H9 (cell line): ENCODE measurements at regions not wholly inside any gene's neighbourhood (a gene's known extent, or its start where the extent isn't known, plus 50 kb on each side); places are given as distances from the start of the nearest gene placed in this dataset.

Experiments used
- DNase-seq: peaks from one replicate; pipeline ENCODE4 v3.0.0-alpha.2; 2017
- H2AFZ ChIP-seq: one replicate; pipeline ENCODE4 v1.6.1; 2013; ENCODE audit warnings: mild to moderate bottlenecking, low read length, control low read depth, moderate library complexity
- H2AK5ac ChIP-seq: 2 replicates; pipeline ENCODE4 v1.6.1; 2013; ENCODE audit warnings: low read length, control low read depth, mixed read lengths; ENCODE audit not compliant: insufficient read length
- H2BK120ac ChIP-seq: one replicate; pipeline ENCODE4 v1.6.1; 2013; ENCODE audit warnings: low read depth, mild to moderate bottlenecking, low read length, control low read depth, inconsistent platforms; ENCODE audit not compliant: poor library complexity, severe bottlenecking
- H2BK12ac ChIP-seq: 2 replicates; pipeline ENCODE4 v1.6.1; 2013; ENCODE audit warnings: low read length, control low read depth, mixed read lengths, low read depth; ENCODE audit not compliant: insufficient read length
- H2BK15ac ChIP-seq: 2 replicates; pipeline ENCODE4 v1.6.1; 2013; ENCODE audit warnings: low read depth, low read length, control low read depth
- H2BK20ac ChIP-seq: one replicate; pipeline ENCODE4 v1.6.1; 2013; ENCODE audit warnings: low read depth, mild to moderate bottlenecking, low read length, control low read depth, inconsistent platforms; ENCODE audit not compliant: poor library complexity, severe bottlenecking
- H2BK5ac ChIP-seq: 2 replicates; pipeline ENCODE4 v1.6.1; 2013; ENCODE audit warnings: low read length, control low read depth, mixed read lengths; ENCODE audit not compliant: insufficient read length
- H3K14ac ChIP-seq: 2 replicates; pipeline ENCODE4 v1.6.1; 2013; ENCODE audit warnings: low read length, control low read depth; ENCODE audit not compliant: insufficient read depth
- H3K18ac ChIP-seq: 2 replicates; pipeline ENCODE4 v1.6.1; 2013; ENCODE audit warnings: low read depth, mild to moderate bottlenecking, mixed read lengths, low read length, control low read depth; ENCODE audit not compliant: insufficient read length
- H3K23ac ChIP-seq: 2 replicates; pipeline ENCODE4 v1.6.1; 2013; ENCODE audit warnings: low read length, control low read depth, mixed read lengths, low read depth; ENCODE audit not compliant: insufficient read length
- H3K23me2 ChIP-seq: 2 replicates; pipeline ENCODE4 v1.6.1; 2013; ENCODE audit warnings: low read depth, mild to moderate bottlenecking, mixed read lengths, low read length, control low read depth; ENCODE audit not compliant: insufficient read length, poor library complexity, severe bottlenecking
- H3K27ac ChIP-seq: 2 replicates; pipeline ENCODE4 v1.5.1; 2013; ENCODE audit warnings: low read length, control low read depth, mixed read lengths, low read depth; ENCODE audit not compliant: insufficient read length
- H3K27me3 ChIP-seq: 2 replicates; pipeline ENCODE4 v1.6.1; 2013; ENCODE audit warnings: low read length, control low read depth, inconsistent platforms; ENCODE audit not compliant: insufficient read depth
- H3K4ac ChIP-seq: 2 replicates; pipeline ENCODE4 v1.6.1; 2013; ENCODE audit warnings: low read depth, mild to moderate bottlenecking, control low read depth, inconsistent platforms, low read length, moderate library complexity
- H3K4me1 ChIP-seq: 2 replicates; pipeline ENCODE4 v1.6.1; 2013; ENCODE audit warnings: low read length, control low read depth, inconsistent platforms; ENCODE audit not compliant: insufficient read depth
- H3K4me2 ChIP-seq: 2 replicates; pipeline ENCODE4 v1.6.1; 2013; ENCODE audit warnings: low read length, control low read depth, mixed read lengths; ENCODE audit not compliant: insufficient read length, insufficient read depth
- H3K56ac ChIP-seq: 2 replicates; pipeline ENCODE4 v1.6.1; 2013; ENCODE audit warnings: low read depth, mild to moderate bottlenecking, mixed read lengths, low read length, control low read depth; ENCODE audit not compliant: insufficient read length
- H3K79me1 ChIP-seq: 2 replicates; pipeline ENCODE4 v1.6.1; 2013; ENCODE audit warnings: low read depth, mild to moderate bottlenecking, moderate library complexity, low read length, control low read depth, inconsistent platforms; ENCODE audit not compliant: insufficient read depth, poor library complexity, severe bottlenecking
- H3K79me2 ChIP-seq: 2 replicates; pipeline ENCODE4 v1.6.1; 2013; ENCODE audit warnings: low read length, control low read depth, inconsistent platforms; ENCODE audit not compliant: insufficient read depth
- H3K9ac ChIP-seq: 2 replicates; pipeline ENCODE4 v1.6.1; 2013; ENCODE audit warnings: low read length, control low read depth, mixed read lengths; ENCODE audit not compliant: insufficient read length; ENCODE audit errors: extremely low read depth
- H3K9me3 ChIP-seq: one replicate; pipeline ENCODE4 v1.6.1; 2013; ENCODE audit warnings: low read depth, low read length, inconsistent platforms; ENCODE audit not compliant: control insufficient read depth
- H3T11ph ChIP-seq: one replicate; pipeline ENCODE4 v1.6.1; 2013; ENCODE audit warnings: mild to moderate bottlenecking, low read length, control low read depth, inconsistent platforms
- H4K20me1 ChIP-seq: one replicate; pipeline ENCODE4 v1.6.1; 2013; ENCODE audit not compliant: control insufficient read depth, insufficient read length, insufficient read depth
- H4K5ac ChIP-seq: 2 replicates; pipeline ENCODE4 v1.6.1; 2013; ENCODE audit warnings: low read depth, mild to moderate bottlenecking, mixed read lengths, low read length, control low read depth; ENCODE audit not compliant: insufficient read length
- H4K8ac ChIP-seq: replicated peaks from 2 replicates; pipeline ENCODE4 v1.6.1; 2013; ENCODE audit warnings: low read length, control low read depth, mixed read lengths, low read depth; ENCODE audit not compliant: insufficient read length
- H4K91ac ChIP-seq: 2 replicates; pipeline ENCODE4 v1.6.1; 2013; ENCODE audit warnings: low read depth, mild to moderate bottlenecking, moderate library complexity, mixed read lengths, low read length, control low read depth; ENCODE audit not compliant: insufficient read length
- H3K27ac Mint-ChIP-seq, 3 experiments: 2 replicates in 2 of 3; 3 replicates in 1 of 3; pipeline ENCODE4 v1.8.0; 2020 to 2021; ENCODE audit warnings: mixed read lengths in 3 of 3, mild to moderate bottlenecking in 1 of 3, moderate library complexity in 1 of 3
- H3K27me3 Mint-ChIP-seq: 2 replicates; pipeline ENCODE4 v1.8.0; 2021; ENCODE audit warnings: low read depth, mild to moderate bottlenecking, moderate library complexity, mixed read lengths
- H3K36me3 Mint-ChIP-seq, 3 experiments: 2 replicates in 2 of 3; 3 replicates in 1 of 3; pipeline ENCODE4 v1.8.0; 2020 to 2021; ENCODE audit warnings: low read depth in 3 of 3, mixed read lengths in 3 of 3; ENCODE audit not compliant: insufficient read depth in 1 of 3
- H3K4me1 Mint-ChIP-seq, 2 experiments: 2 replicates each; pipeline ENCODE4 v1.8.0; 2020; ENCODE audit warnings: mixed read lengths in 2 of 2
- H3K4me3 Mint-ChIP-seq, 2 experiments: 2 replicates in 1 of 2; 3 replicates in 1 of 2; pipeline ENCODE4 v1.8.0; 2020 to 2021; ENCODE audit warnings: mild to moderate bottlenecking in 2 of 2, mixed read lengths in 2 of 2, moderate library complexity in 1 of 2
- H3K9me3 Mint-ChIP-seq, 2 experiments: 2 replicates in 1 of 2; 3 replicates in 1 of 2; pipeline ENCODE4 v1.8.0; 2020; ENCODE audit warnings: mild to moderate bottlenecking in 2 of 2, mixed read lengths in 2 of 2, moderate library complexity in 1 of 2
- CTCF ChIP-seq: fragments of 200-600 bp; sonication (generic); conservative IDR thresholded peaks from 3 replicates; pipeline ENCODE4 v1.8.0; 2021; ENCODE audit warnings: antibody characterized with exemption, mild to moderate bottlenecking
- WGBS: extraction: QIAGEN DNeasy Blood & Tissue Kit; methylation state at CpG from one replicate; pipeline ENCODE4 v1.1.7; 2013; ENCODE audit warnings: missing lambda C conversion rate, low lambda C conversion rate, mixed read lengths; ENCODE audit not compliant: insufficient read length; ENCODE audit errors: extremely low coverage; 5-methylcytosine and 5-hydroxymethylcytosine counted together

GRCh38 chr1:58839147-58839795 lies 55.4 kb upstream of the JUN start:
- no peak overlapping the region for H3K4ac ChIP-seq
- H3K79me1 ChIP-seq: no peaks in the 10 kb centered on the region
- no peaks in the 10 kb centered on the region for H3K9me3 Mint-ChIP-seq
- H3T11ph ChIP-seq: no peak overlapping the region
- no peaks in the 10 kb centered on the region for H3K9me3 ChIP-seq
- no peak overlapping the region for H2AFZ ChIP-seq
- H2BK12ac ChIP-seq: no peak overlapping the region
- no peak overlapping the region for H3K18ac ChIP-seq
- no peak overlapping the region for H3K56ac ChIP-seq
- no peak for TF ChIP-seq CTCF
- H4K5ac ChIP-seq: no peak overlapping the region
- no peaks in the 10 kb centered on the region; a peak in 1 of 4 replicates for H3K4me1 Mint-ChIP-seq
- no peaks in the 10 kb centered on the region for H3K36me3 Mint-ChIP-seq
- no peak overlapping the region for H3K9ac ChIP-seq
- no peak overlapping the region for H4K8ac ChIP-seq
- H3K27me3 Mint-ChIP-seq: no peaks in the 10 kb centered on the region; the same call in 1 of the 2 replicates
- H3K14ac ChIP-seq: no peak overlapping the region
- no peak for DNase-seq
- no peak overlapping the region for H3K23ac ChIP-seq
- H4K91ac ChIP-seq: no peak overlapping the region
- no peaks in the 10 kb centered on the region for H4K20me1 ChIP-seq
- H3K4me3 Mint-ChIP-seq: no peak overlapping the region
- WGBS: no CpG with 5 or more reads among the region's 5 CpGs
- H2BK5ac ChIP-seq: no peak overlapping the region
- H2BK120ac ChIP-seq: no peak overlapping the region
- no peak overlapping the region for H3K4me2 ChIP-seq
- no peak overlapping the region for H2BK20ac ChIP-seq
- H3K27me3 ChIP-seq: no peaks in the 10 kb centered on the region
- no peaks in the 10 kb centered on the region for H3K23me2 ChIP-seq
- no peak overlapping the region for H3K27ac Mint-ChIP-seq
- no peak overlapping the region for H2AK5ac ChIP-seq
- no peak overlapping the region for H3K27ac ChIP-seq
- H2BK15ac ChIP-seq: no peak overlapping the region
- no peaks in the 10 kb centered on the region for H3K79me2 ChIP-seq
- no peaks in the 10 kb centered on the region for H3K4me1 ChIP-seq
